A549 (cell line): ENCODE measurements at regions not wholly inside any gene's neighbourhood (a gene's known extent, or its start where the extent isn't known, plus 50 kb on each side); places are given as distances from the start of the nearest gene placed in this dataset.

Experiments used
- MAFK ChIP-seq: fragments of 450-650 bp; IDR thresholded peaks from 2 replicates; pipeline ENCODE4 v1.6.1; 2014; ENCODE audit not compliant: partially characterized antibody
- POLR2A ChIP-seq: IDR thresholded peaks from 2 replicates; pipeline ENCODE4 v1.6.1; 2012; ENCODE audit warnings: mild to moderate bottlenecking, low read length
- TF ChIP-seq, protein P1 (sequence below): fragments of >200 bp; sonication (Bioruptor Twin); formaldehyde crosslinking; IDR thresholded peaks from 3 replicates; pipeline ENCODE4 v1.5.1; 2016

DNA sequence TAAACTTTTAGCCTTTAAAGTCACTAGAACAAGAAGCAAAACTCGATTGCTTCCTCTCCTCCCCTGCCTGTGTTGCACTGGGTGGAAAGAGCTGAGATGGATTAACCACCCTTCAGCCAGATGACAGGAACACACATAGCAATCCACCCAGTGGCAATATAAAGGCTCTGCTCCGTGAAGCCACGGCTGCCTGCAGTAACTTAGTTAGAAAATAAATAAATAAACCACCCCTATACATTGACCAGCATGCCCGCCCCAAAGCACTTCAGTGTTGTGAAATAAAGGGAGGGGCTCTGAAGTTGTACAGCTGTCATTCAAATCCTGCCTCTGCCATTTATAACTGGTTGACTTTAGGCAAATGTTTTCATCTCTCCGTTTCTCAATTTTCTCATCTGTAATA is 217.1 kb upstream of the LDB2 start:
- TF ChIP-seq POLR2A (no peak), MAFK (no peak)
- TF ChIP-seq, protein P1, sequence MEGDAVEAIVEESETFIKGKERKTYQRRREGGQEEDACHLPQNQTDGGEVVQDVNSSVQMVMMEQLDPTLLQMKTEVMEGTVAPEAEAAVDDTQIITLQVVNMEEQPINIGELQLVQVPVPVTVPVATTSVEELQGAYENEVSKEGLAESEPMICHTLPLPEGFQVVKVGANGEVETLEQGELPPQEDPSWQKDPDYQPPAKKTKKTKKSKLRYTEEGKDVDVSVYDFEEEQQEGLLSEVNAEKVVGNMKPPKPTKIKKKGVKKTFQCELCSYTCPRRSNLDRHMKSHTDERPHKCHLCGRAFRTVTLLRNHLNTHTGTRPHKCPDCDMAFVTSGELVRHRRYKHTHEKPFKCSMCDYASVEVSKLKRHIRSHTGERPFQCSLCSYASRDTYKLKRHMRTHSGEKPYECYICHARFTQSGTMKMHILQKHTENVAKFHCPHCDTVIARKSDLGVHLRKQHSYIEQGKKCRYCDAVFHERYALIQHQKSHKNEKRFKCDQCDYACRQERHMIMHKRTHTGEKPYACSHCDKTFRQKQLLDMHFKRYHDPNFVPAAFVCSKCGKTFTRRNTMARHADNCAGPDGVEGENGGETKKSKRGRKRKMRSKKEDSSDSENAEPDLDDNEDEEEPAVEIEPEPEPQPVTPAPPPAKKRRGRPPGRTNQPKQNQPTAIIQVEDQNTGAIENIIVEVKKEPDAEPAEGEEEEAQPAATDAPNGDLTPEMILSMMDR = no peak
